Activated gamma-delta T cell treated with Interleukin-2 at 50 U/mL for 16 hours (primary cell): ENCODE measurements at regions not wholly inside any gene's neighbourhood (a gene's known extent, or its start where the extent isn't known, plus 50 kb on each side); places are given as distances from the start of the nearest gene placed in this dataset.
"Not testable (repeated sequence)": the region's sequence is repeated elsewhere in the genome, so short reads cannot be mapped to it uniquely, and the experiment has no call there.

Experiments used
- DNase-seq: peaks from one replicate; pipeline ENCODE4 v3.0.0-alpha.2; 2020

- no peak for DNase-seq
Observed at GRCh38 chr21:28332796-28333195, 659.9 kb downstream of the LTN1 start.

GRCh38 chr21:28325618-28326017, 667.1 kb downstream of the LTN1 start:
- no peak for DNase-seq

- no peak for DNase-seq
Observed at GRCh38 chr21:28324690-28325089, 668.0 kb downstream of the LTN1 start.

- DNase-seq, result no peak
Observed at GRCh38 chr21:28317177-28317950, 675.3 kb downstream of the LTN1 start.

GRCh38 chr21:28311411-28312190, 681.1 kb downstream of the LTN1 start:
- DNase-seq, result no peak

GRCh38 chr21:28310711-28311110, 682.0 kb downstream of the LTN1 start:
- no peak for DNase-seq

GRCh38 chr21:28310171-28310685, 682.4 kb downstream of the LTN1 start:
- no peak for DNase-seq

GRCh38 chr21:28309596-28309995, 683.1 kb downstream of the LTN1 start:
- DNase-seq, result no peak

GRCh38 chr21:28308516-28308915, 684.2 kb downstream of the LTN1 start:
- no peak for DNase-seq

GRCh38 chr21:28299946-28300345, 692.7 kb downstream of the LTN1 start:
- DNase-seq, result no peak

- DNase-seq, result no peak
Observed at GRCh38 chr21:28298251-28298672, 694.4 kb downstream of the LTN1 start.

GRCh38 chr21:28294051-28294450, 698.6 kb downstream of the LTN1 start:
- DNase-seq, result no peak

- DNase-seq, result no peak
Observed at GRCh38 chr21:28283641-28284490, 708.8 kb downstream of the LTN1 start.

- no peak for DNase-seq
Observed at GRCh38 chr21:28282833-28283232, 709.8 kb downstream of the LTN1 start.

GRCh38 chr21:28281357-28281756, 711.3 kb downstream of the LTN1 start:
- DNase-seq, result not testable (repeated sequence)

GRCh38 chr21:28280611-28281010, 712.1 kb downstream of the LTN1 start:
- no peak for DNase-seq

GRCh38 chr21:28277324-28277723, 715.4 kb downstream of the LTN1 start:
- DNase-seq, result no peak

GRCh38 chr21:28272272-28272992, 720.2 kb downstream of the LTN1 start:
- DNase-seq, result no peak

- no peak for DNase-seq
Observed at GRCh38 chr21:28269173-28269572, 723.5 kb downstream of the LTN1 start.

GRCh38 chr21:28268685-28269084, 724.0 kb downstream of the LTN1 start:
- DNase-seq, result no peak

GRCh38 chr21:28267449-28267848, 725.2 kb downstream of the LTN1 start:
- DNase-seq, result no peak

GRCh38 chr21:28266061-28266460, 726.6 kb downstream of the LTN1 start:
- no peak for DNase-seq
